T47D (cell line): ENCODE measurements at regions not wholly inside any gene's neighbourhood (a gene's known extent, or its start where the extent isn't known, plus 50 kb on each side); places are given as distances from the start of the nearest gene placed in this dataset.
"Not testable (repeated sequence)": the region's sequence is repeated elsewhere in the genome, so short reads cannot be mapped to it uniquely, and the experiment has no call there.

Experiments
- DNase-seq, 2 experiments: peaks; one replicate each; pipeline versions ENCODE4 v3.0.0 to v3.0.0-alpha.2; 2011 to 2012; ENCODE audit warnings: low read depth in 1 of 2, low spot score in 1 of 2
- JUND ChIP-seq: IDR thresholded peaks from 2 replicates; pipeline ENCODE4 v1.6.1; 2012; ENCODE audit warnings: low read depth
- in situ Hi-C: cut with HindIII; loops from 2 replicates; pipeline ENCODE4 v1.10.0; 2016; ENCODE audit warnings: low sequenced_read_pairs, low pct_unique_long_range_greater_than_20kb

- DNase-seq: no peak
- in situ Hi-C loops: no loop called here
- no peak for TF ChIP-seq JUND
Observed at GRCh38 chr22:35170716-35171697, 86.3 kb upstream of the HMGXB4 start.

- no peak for TF ChIP-seq JUND
- in situ Hi-C loops: no loop called here
- no peak for DNase-seq
Observed at GRCh38 chr22:35172442-35172841, 84.9 kb upstream of the HMGXB4 start.

- DNase-seq: no peak
- TF ChIP-seq JUND: no peak
- in situ Hi-C loops: no loop called here
Observed at GRCh38 chr22:35173655-35174054, 83.6 kb upstream of the HMGXB4 start.

- no peak for TF ChIP-seq JUND
- DNase-seq: no peak
- in situ Hi-C loops: no loop called here
Observed at GRCh38 chr22:35174401-35175038, 82.8 kb upstream of the HMGXB4 start.

GRCh38 chr22:35175392-35175791 lies 81.9 kb upstream of the HMGXB4 start:
- DNase-seq: no peak
- TF ChIP-seq JUND: no peak
- in situ Hi-C loops: no loop called here

- TF ChIP-seq JUND: no peak
- in situ Hi-C loops: no loop called here
- no peak for DNase-seq
Observed at GRCh38 chr22:35177811-35178210, 79.5 kb upstream of the HMGXB4 start.

GRCh38 chr22:35178446-35178845 lies 78.8 kb upstream of the HMGXB4 start:
- TF ChIP-seq JUND: no peak
- DNase-seq: no peak
- in situ Hi-C loops: no loop called here

- in situ Hi-C loops: no loop called here
- TF ChIP-seq JUND: no peak
- DNase-seq: no peak
Observed at GRCh38 chr22:35183917-35184316, 73.4 kb upstream of the HMGXB4 start.

- TF ChIP-seq JUND: no peak
- no peak for DNase-seq
- in situ Hi-C loops: no loop called here
Observed at GRCh38 chr22:35186492-35186891, 70.8 kb upstream of the HMGXB4 start.

GRCh38 chr22:35188930-35189329 lies 68.4 kb upstream of the HMGXB4 start:
- DNase-seq, in situ Hi-C loops: not testable (repeated sequence)

GRCh38 chr22:35189559-35189958 lies 67.7 kb upstream of the HMGXB4 start:
- no peak for DNase-seq
- no peak for TF ChIP-seq JUND
- in situ Hi-C loops: no loop called here

GRCh38 chr22:35191412-35191811 lies 65.9 kb upstream of the HMGXB4 start:
- in situ Hi-C loops: no loop called here
- peak in 1 of 2 experiments; percentile 32 for DNase-seq
- no peak for TF ChIP-seq JUND
